Progenitor cell of endocrine pancreas (in vitro differentiated cells): ENCODE measurements at regions not wholly inside any gene's neighbourhood (a gene's known extent, or its start where the extent isn't known, plus 50 kb on each side); places are given as distances from the start of the nearest gene placed in this dataset.

Source experiments
- DNase-seq: peaks from one replicate; pipeline ENCODE4 v3.0.0; 2021; ENCODE audit warnings: low spot score; ENCODE audit not compliant: unreplicated experiment
- H3K27ac Mint-ChIP-seq: 2 replicates; pipeline ENCODE4 v1.8.0; 2021; ENCODE audit warnings: mild to moderate bottlenecking, moderate library complexity, mixed read lengths
- H3K27me3 Mint-ChIP-seq: 2 replicates; pipeline ENCODE4 v1.8.0; 2021; ENCODE audit warnings: mixed read lengths
- H3K36me3 Mint-ChIP-seq: 2 replicates; pipeline ENCODE4 v1.8.0; 2022; ENCODE audit warnings: mixed read lengths; ENCODE audit not compliant: insufficient read depth
- H3K4me1 Mint-ChIP-seq: 2 replicates; pipeline ENCODE4 v1.8.0; 2021; ENCODE audit warnings: low read depth, mixed read lengths
- H3K4me3 Mint-ChIP-seq: 2 replicates; pipeline ENCODE4 v1.8.0; 2021; ENCODE audit warnings: low read depth, mild to moderate bottlenecking, moderate library complexity, mixed read lengths
- H3K9me3 Mint-ChIP-seq: 2 replicates; pipeline ENCODE4 v1.8.0; 2021; ENCODE audit warnings: low read depth, mixed read lengths
- TF ChIP-seq, protein P1 (sequence below): fragments of 200-600 bp; sonication (generic); IDR thresholded peaks from one replicate; pipeline ENCODE4 v1.5.0; 2021; ENCODE audit warnings: antibody characterized with exemption, mild to moderate bottlenecking; ENCODE audit not compliant: unreplicated experiment

DNA sequence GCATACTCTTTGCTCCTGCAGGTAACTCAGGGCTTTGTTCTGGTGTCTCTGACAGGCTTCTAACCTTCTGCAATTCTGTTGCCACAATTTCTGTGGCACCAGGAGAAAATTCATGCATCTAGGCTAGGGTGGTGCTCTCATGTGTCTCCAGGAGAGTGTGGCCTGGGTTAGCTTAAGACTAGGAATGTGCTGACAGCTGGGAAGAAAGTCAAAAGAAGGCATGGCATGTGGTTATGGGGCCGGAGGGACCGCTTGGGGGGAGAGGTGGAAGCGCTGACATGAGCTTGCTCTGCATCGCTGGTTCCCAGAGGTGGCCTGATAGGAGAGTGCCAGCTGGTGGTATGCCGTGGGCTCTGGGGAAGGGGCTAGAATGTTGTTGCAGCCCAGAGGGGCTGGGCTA is 173.3 kb upstream of the TNP1 start:
- Mint-ChIP-seq H3K9me3 (no peaks in the 10 kb centered on the region), H3K27ac (no peak overlapping the region), H3K4me1 (no peaks in the 10 kb centered on the region), H3K36me3 (no peaks in the 10 kb centered on the region), H3K4me3 (no peak overlapping the region), H3K27me3 (peaks cover 8% of the 10 kb centered on the region)
- TF ChIP-seq, protein P1, sequence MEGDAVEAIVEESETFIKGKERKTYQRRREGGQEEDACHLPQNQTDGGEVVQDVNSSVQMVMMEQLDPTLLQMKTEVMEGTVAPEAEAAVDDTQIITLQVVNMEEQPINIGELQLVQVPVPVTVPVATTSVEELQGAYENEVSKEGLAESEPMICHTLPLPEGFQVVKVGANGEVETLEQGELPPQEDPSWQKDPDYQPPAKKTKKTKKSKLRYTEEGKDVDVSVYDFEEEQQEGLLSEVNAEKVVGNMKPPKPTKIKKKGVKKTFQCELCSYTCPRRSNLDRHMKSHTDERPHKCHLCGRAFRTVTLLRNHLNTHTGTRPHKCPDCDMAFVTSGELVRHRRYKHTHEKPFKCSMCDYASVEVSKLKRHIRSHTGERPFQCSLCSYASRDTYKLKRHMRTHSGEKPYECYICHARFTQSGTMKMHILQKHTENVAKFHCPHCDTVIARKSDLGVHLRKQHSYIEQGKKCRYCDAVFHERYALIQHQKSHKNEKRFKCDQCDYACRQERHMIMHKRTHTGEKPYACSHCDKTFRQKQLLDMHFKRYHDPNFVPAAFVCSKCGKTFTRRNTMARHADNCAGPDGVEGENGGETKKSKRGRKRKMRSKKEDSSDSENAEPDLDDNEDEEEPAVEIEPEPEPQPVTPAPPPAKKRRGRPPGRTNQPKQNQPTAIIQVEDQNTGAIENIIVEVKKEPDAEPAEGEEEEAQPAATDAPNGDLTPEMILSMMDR = no peak
- DNase-seq = no peak

GRCh38 chr2:217031445-217031844 is 171.6 kb upstream of the TNP1 start:
- Mint-ChIP-seq H3K4me1 (no peaks in the 10 kb centered on the region), H3K9me3 (no peaks in the 10 kb centered on the region), H3K4me3 (no peak overlapping the region), H3K27me3 (peaks cover 8% of the 10 kb centered on the region), H3K36me3 (no peaks in the 10 kb centered on the region), H3K27ac (no peak overlapping the region)
- TF ChIP-seq, protein P1 = no peak
- no peak for DNase-seq

GRCh38 chr2:217030081-217030480 is 170.2 kb upstream of the TNP1 start:
- H3K9me3 Mint-ChIP-seq = no peaks in the 10 kb centered on the region
- no peak for DNase-seq
- no peak overlapping the region for H3K4me3 Mint-ChIP-seq
- no peaks in the 10 kb centered on the region for H3K4me1 Mint-ChIP-seq
- H3K36me3 Mint-ChIP-seq = no peaks in the 10 kb centered on the region
- peak overlapping the region; percentile 45 for H3K27ac Mint-ChIP-seq
- peaks cover 8% of the 10 kb centered on the region for H3K27me3 Mint-ChIP-seq
- TF ChIP-seq, protein P1 = no peak

DNA sequence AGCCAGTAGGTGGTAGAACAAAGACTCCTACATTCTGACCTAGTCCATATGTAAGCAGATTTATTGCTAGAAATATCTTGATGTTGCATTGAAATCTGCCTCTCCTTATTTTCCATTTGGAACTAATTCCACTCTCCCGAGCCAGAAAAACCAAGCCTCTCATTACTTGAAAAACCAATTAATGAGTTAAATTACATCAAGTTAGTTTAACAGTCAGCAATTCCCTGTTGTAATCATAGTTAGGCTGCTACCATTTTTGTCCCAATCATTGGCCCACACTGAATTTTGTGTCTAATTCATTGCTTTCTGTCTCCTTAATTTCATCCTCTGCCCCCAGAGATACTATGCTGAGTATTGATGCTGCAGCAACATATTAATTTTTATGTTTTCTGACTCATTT is 168.3 kb upstream of the TNP1 start:
- DNase-seq = no peak
- H3K9me3 Mint-ChIP-seq = peaks cover 2% of the 10 kb centered on the region
- H3K4me3 Mint-ChIP-seq = no peak overlapping the region
- no peaks in the 10 kb centered on the region for H3K36me3 Mint-ChIP-seq
- TF ChIP-seq, protein P1 = no peak
- no peaks in the 10 kb centered on the region for H3K4me1 Mint-ChIP-seq
- no peak overlapping the region for H3K27ac Mint-ChIP-seq
- H3K27me3 Mint-ChIP-seq = peaks cover 5% of the 10 kb centered on the region

DNA sequence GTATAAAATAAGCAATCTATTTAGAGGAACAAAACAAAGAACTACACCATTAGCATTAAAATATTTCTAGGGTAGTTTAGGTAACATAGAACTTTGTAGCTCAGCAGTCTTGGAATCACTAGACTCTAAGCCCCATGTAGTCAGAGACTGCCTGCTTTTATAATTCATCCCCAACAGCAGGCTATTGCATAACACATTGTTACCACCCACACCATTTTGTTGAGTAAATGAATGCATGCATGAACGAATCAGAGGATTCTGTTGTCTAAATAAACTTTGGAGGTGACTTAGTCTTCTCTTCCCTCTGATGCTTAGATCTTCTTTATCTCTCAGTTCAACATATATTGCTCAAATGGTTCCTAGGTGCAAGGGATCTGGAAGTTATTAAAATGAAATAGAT is 167.6 kb upstream of the TNP1 start:
- no peak overlapping the region for H3K4me3 Mint-ChIP-seq

More for the DNA sequence above, 167.6 kb upstream of the TNP1 start:
- H3K4me1 Mint-ChIP-seq = no peaks in the 10 kb centered on the region
- peaks cover 2% of the 10 kb centered on the region for H3K9me3 Mint-ChIP-seq
- no peaks in the 10 kb centered on the region for H3K36me3 Mint-ChIP-seq
- H3K27ac Mint-ChIP-seq = no peak overlapping the region
- no peak for DNase-seq
- H3K27me3 Mint-ChIP-seq = peaks cover 5% of the 10 kb centered on the region
- TF ChIP-seq, protein P1 = no peak
